HEK293 (cell line): ENCODE measurements at regions not wholly inside any gene's neighbourhood (a gene's known extent, or its start where the extent isn't known, plus 50 kb on each side); places are given as distances from the start of the nearest gene placed in this dataset.

Source experiments
- CTCF ChIA-PET: fragments of 350-600 bp; formaldehyde crosslinking; extraction: SDS; loops from one replicate; lab custom pipeline; 2021; ENCODE audit warnings: antibody characterized with exemption; lab: Yijun Ruan, JAX
- POLR2A ChIA-PET: fragments of 300-600 bp; formaldehyde crosslinking; extraction: SDS; loops from one replicate; lab custom pipeline; 2020; ENCODE audit warnings: antibody characterized with exemption, inconsistent platforms; lab: Yijun Ruan, JAX
- H3K27ac ChIP-seq: fragments of 200-500 bp; sonication (Bioruptor generic); 2 replicates; pipeline ENCODE4 v1.5.1; 2014; ENCODE audit warnings: low read depth, low read length, control low read depth, inconsistent platforms; ENCODE audit errors: extremely low read depth
- H3K36me3 ChIP-seq, 2 experiments: fragments of 200-500 bp in 1 of 2; sonication (Bioruptor generic) in 1 of 2; 1 replicate in 1 of 2; 2 replicates in 1 of 2; pipeline ENCODE4 v1.5.1; 2014 to 2017; ENCODE audit warnings: inconsistent platforms in 2 of 2, low read length in 2 of 2; ENCODE audit not compliant: control insufficient read depth in 2 of 2, insufficient read depth in 1 of 2
- H3K4me1 ChIP-seq: fragments of 200-500 bp; sonication (Bioruptor generic); 2 replicates; pipeline ENCODE4 v1.5.1; 2014; ENCODE audit warnings: mild to moderate bottlenecking, low read length, inconsistent platforms; ENCODE audit not compliant: control insufficient read depth, insufficient read depth
- H3K4me3 ChIP-seq: 2 replicates; pipeline ENCODE4 v1.5.1; 2011; ENCODE audit warnings: low read depth, mild to moderate bottlenecking, control low read depth, low read length, moderate library complexity
- H3K9me3 ChIP-seq: fragments of 200-500 bp; sonication (Bioruptor generic); 2 replicates; pipeline ENCODE4 v1.5.1; 2014; ENCODE audit warnings: low read depth, low read length, inconsistent platforms; ENCODE audit not compliant: control insufficient read depth, insufficient read depth
- ATF2 ChIP-seq: fragments of 450-650 bp; formaldehyde crosslinking; IDR thresholded peaks from 2 replicates; pipeline ENCODE4 v1.5.1; 2016; ENCODE audit warnings: missing biosample characterization, missing genetic modification characterization, low read depth
- SETDB1 ChIP-seq: IDR thresholded peaks from one replicate; pipeline ENCODE4 v1.6.1; 2017; ENCODE audit warnings: mild to moderate bottlenecking, low read length, moderate library complexity, mixed read lengths; ENCODE audit not compliant: insufficient read length
- ZBTB26 ChIP-seq: fragments of 450-650 bp; formaldehyde crosslinking; optimal IDR thresholded peaks from 2 replicates; pipeline ENCODE3; 2016; ENCODE audit warnings: missing biosample characterization, mild to moderate bottlenecking, missing genetic modification characterization
- ZNF10 ChIP-seq: fragments of 450-650 bp; formaldehyde crosslinking; IDR thresholded peaks from 2 replicates; pipeline ENCODE4 v1.5.1; 2017; ENCODE audit warnings: missing biosample characterization, missing genetic modification characterization
- ZNF132 ChIP-seq: fragments of 450-650 bp; formaldehyde crosslinking; IDR thresholded peaks from 2 replicates; pipeline ENCODE4 v1.5.1; 2017; ENCODE audit warnings: missing biosample characterization, missing genetic modification characterization, borderline replicate concordance
- ZNF138 ChIP-seq: fragments of 450-650 bp; formaldehyde crosslinking; IDR thresholded peaks from 2 replicates; pipeline ENCODE4 v1.5.1; 2016; ENCODE audit warnings: missing biosample characterization, missing genetic modification characterization, borderline replicate concordance
- ZNF202 ChIP-seq: fragments of 450-650 bp; formaldehyde crosslinking; IDR thresholded peaks from 2 replicates; pipeline ENCODE4 v1.5.1; 2016; ENCODE audit warnings: missing biosample characterization, missing genetic modification characterization, borderline replicate concordance
- ZNF239 ChIP-seq: fragments of 450-650 bp; formaldehyde crosslinking; IDR thresholded peaks from 2 replicates; pipeline ENCODE4 v1.5.1; 2016; ENCODE audit warnings: missing biosample characterization, missing genetic modification characterization
- ZNF292 ChIP-seq: fragments of 450-650 bp; formaldehyde crosslinking; IDR thresholded peaks from 2 replicates; pipeline ENCODE4 v1.5.1; 2016; ENCODE audit warnings: low read depth, missing biosample characterization, missing genetic modification characterization, borderline replicate concordance
- ZNF311 ChIP-seq: fragments of 450-650 bp; formaldehyde crosslinking; IDR thresholded peaks from 2 replicates; pipeline ENCODE4 v1.5.1; 2017; ENCODE audit warnings: missing biosample characterization, missing genetic modification characterization, borderline replicate concordance
- ZNF362 ChIP-seq: fragments of 450-650 bp; formaldehyde crosslinking; IDR thresholded peaks from 2 replicates; pipeline ENCODE4 v1.5.1; 2016; ENCODE audit warnings: missing biosample characterization, missing genetic modification characterization
- ZNF426 ChIP-seq: fragments of 450-650 bp; formaldehyde crosslinking; IDR thresholded peaks from 2 replicates; pipeline ENCODE4 v1.5.1; 2017; ENCODE audit warnings: missing biosample characterization, missing genetic modification characterization, mild to moderate bottlenecking, inconsistent platforms, moderate library complexity
- ZNF518A ChIP-seq: fragments of 450-650 bp; formaldehyde crosslinking; conservative IDR thresholded peaks from 2 replicates; pipeline ENCODE4 v1.5.1; 2016; ENCODE audit warnings: low read depth, missing biosample characterization, missing genetic modification characterization
- ZNF621 ChIP-seq: fragments of 450-650 bp; formaldehyde crosslinking; IDR thresholded peaks from 2 replicates; pipeline ENCODE4 v1.5.1; 2017; ENCODE audit warnings: missing biosample characterization, missing genetic modification characterization
- ZNF623 ChIP-seq: fragments of 450-650 bp; formaldehyde crosslinking; IDR thresholded peaks from 2 replicates; pipeline ENCODE4 v1.5.1; 2016; ENCODE audit warnings: missing biosample characterization, missing genetic modification characterization
- ZNF626 ChIP-seq: fragments of 450-650 bp; sonication (Bioruptor Pico); formaldehyde crosslinking; IDR thresholded peaks from 2 replicates; pipeline ENCODE4 v1.5.1; 2018; ENCODE audit warnings: missing biosample characterization, missing genetic modification characterization, inconsistent platforms
- TF ChIP-seq, protein P1 (sequence below): fragments of 450-650 bp; formaldehyde crosslinking; IDR thresholded peaks from 2 replicates; pipeline ENCODE4 v1.5.1; 2016; ENCODE audit warnings: missing biosample characterization, missing genetic modification characterization
- TF ChIP-seq, protein P2 (sequence below): fragments of 450-650 bp; formaldehyde crosslinking; IDR thresholded peaks from 2 replicates; pipeline ENCODE4 v1.5.1; 2017; ENCODE audit warnings: missing biosample characterization, missing genetic modification characterization
- TF ChIP-seq, protein P3 (sequence below): sonication (generic); formaldehyde crosslinking; IDR thresholded peaks from 2 replicates; pipeline ENCODE4 v1.8.1; 2022; ENCODE audit warnings: mild to moderate bottlenecking, moderate library complexity, missing genetic modification reagents

DNA sequence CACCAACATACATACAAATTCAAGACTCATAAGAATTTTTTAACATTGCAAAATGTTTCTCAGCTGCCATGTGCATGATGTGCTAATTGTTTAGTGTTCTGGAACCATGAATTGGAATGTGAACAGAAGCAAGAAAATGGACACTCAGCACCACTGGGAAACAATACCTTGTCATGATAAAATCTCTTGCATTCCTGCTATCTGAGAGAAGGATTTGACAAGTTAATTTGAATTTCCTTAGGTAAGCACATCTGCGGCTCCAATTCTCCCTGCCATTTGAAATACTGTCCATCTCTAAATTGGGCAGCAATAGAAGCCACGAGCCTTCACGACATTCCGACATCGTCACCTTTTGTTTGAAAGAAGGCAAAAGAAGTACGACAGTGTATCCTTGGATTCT is 1104.6 kb upstream of the MAP3K7 start:
- H3K9me3 ChIP-seq = no peaks in the 10 kb centered on the region
- H3K4me3 ChIP-seq = no peak overlapping the region
- ChIA-PET CTCF (no interaction called here), POLR2A (no interaction called here)
- TF ChIP-seq ZNF362 (tag by site-specific recombination) = no peak
- no peak for TF ChIP-seq ATF2 (tag by site-specific recombination)
- TF ChIP-seq ZNF626 = no peak
- no peak for TF ChIP-seq ZNF426 (tag by site-specific recombination)
- no peak for TF ChIP-seq ZNF132
- no peak for TF ChIP-seq ZNF292 (tag by site-specific recombination)
- no peak for TF ChIP-seq ZNF311
- no peak for TF ChIP-seq ZNF202 (tag by site-specific recombination)
- TF ChIP-seq, protein P1, sequence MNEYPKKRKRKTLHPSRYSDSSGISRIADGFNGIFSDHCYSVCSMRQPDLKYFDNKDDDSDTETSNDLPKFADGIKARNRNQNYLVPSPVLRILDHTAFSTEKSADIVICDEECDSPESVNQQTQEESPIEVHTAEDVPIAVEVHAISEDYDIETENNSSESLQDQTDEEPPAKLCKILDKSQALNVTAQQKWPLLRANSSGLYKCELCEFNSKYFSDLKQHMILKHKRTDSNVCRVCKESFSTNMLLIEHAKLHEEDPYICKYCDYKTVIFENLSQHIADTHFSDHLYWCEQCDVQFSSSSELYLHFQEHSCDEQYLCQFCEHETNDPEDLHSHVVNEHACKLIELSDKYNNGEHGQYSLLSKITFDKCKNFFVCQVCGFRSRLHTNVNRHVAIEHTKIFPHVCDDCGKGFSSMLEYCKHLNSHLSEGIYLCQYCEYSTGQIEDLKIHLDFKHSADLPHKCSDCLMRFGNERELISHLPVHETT (tag by site-specific recombination) = no peak
- no peak for TF ChIP-seq ZNF239 (tag by site-specific recombination)
- no peak for TF ChIP-seq ZBTB26 (tag by site-specific recombination)
- TF ChIP-seq ZNF623 (tag by site-specific recombination) = no peak
- no peak for TF ChIP-seq ZNF621 (tag by site-specific recombination)
- TF ChIP-seq SETDB1 = no peak
- no peak for TF ChIP-seq ZNF518A (tag by site-specific recombination)
- no peak for TF ChIP-seq ZNF10 (tag by site-specific recombination)
- no peak for TF ChIP-seq ZNF138 (tag by site-specific recombination)
- TF ChIP-seq, protein P2, sequence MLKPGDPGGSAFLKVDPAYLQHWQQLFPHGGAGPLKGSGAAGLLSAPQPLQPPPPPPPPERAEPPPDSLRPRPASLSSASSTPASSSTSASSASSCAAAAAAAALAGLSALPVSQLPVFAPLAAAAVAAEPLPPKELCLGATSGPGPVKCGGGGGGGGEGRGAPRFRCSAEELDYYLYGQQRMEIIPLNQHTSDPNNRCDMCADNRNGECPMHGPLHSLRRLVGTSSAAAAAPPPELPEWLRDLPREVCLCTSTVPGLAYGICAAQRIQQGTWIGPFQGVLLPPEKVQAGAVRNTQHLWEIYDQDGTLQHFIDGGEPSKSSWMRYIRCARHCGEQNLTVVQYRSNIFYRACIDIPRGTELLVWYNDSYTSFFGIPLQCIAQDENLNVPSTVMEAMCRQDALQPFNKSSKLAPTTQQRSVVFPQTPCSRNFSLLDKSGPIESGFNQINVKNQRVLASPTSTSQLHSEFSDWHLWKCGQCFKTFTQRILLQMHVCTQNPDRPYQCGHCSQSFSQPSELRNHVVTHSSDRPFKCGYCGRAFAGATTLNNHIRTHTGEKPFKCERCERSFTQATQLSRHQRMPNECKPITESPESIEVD (tag by site-specific recombination) = no peak
- TF ChIP-seq, protein P3, sequence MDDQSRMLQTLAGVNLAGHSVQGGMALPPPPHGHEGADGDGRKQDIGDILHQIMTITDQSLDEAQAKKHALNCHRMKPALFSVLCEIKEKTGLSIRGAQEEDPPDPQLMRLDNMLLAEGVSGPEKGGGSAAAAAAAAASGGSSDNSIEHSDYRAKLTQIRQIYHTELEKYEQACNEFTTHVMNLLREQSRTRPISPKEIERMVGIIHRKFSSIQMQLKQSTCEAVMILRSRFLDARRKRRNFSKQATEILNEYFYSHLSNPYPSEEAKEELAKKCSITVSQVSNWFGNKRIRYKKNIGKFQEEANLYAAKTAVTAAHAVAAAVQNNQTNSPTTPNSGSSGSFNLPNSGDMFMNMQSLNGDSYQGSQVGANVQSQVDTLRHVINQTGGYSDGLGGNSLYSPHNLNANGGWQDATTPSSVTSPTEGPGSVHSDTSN = no peak
- H3K36me3 ChIP-seq = no peaks in the 10 kb centered on the region
- H3K4me1 ChIP-seq = no peaks in the 10 kb centered on the region
- no peak overlapping the region for H3K27ac ChIP-seq
